ENCODE measurements at regions not wholly inside any gene's neighbourhood (a gene's known extent, or its start where the extent isn't known, plus 50 kb on each side); places are given as distances from the start of the nearest gene placed in this dataset.
"Not testable (repeated sequence)": the region's sequence is repeated elsewhere in the genome, so short reads cannot be mapped to it uniquely, and the experiment has no call there.

DNA sequence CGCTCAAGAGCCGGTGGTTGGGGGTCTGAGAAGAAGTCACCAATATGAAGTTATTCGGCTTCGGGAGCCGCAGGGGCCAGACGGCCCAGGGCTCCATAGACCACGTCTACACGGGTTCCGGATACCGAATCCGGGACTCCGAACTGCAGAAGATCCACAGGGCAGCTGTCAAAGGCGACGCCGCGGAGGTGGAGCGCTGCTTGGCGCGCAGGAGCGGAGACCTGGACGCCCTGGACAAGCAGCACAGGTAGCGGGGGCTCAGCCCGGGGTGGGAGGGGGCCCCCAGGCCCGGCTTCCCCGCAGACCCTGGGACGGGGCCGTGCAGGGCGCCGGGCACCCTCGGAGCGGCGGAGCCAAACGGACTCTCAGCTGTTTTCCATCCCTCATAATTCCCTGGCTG, 867.9 kb downstream of the SPATA31A1 start:
- TF ChIP-seq, protein P1, sequence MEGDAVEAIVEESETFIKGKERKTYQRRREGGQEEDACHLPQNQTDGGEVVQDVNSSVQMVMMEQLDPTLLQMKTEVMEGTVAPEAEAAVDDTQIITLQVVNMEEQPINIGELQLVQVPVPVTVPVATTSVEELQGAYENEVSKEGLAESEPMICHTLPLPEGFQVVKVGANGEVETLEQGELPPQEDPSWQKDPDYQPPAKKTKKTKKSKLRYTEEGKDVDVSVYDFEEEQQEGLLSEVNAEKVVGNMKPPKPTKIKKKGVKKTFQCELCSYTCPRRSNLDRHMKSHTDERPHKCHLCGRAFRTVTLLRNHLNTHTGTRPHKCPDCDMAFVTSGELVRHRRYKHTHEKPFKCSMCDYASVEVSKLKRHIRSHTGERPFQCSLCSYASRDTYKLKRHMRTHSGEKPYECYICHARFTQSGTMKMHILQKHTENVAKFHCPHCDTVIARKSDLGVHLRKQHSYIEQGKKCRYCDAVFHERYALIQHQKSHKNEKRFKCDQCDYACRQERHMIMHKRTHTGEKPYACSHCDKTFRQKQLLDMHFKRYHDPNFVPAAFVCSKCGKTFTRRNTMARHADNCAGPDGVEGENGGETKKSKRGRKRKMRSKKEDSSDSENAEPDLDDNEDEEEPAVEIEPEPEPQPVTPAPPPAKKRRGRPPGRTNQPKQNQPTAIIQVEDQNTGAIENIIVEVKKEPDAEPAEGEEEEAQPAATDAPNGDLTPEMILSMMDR (IDR thresholded peaks at IDR 0.05) = not testable (repeated sequence)
- TF ChIP-seq ZFX (IDR thresholded peaks at IDR 0.05; ENCODE audit: borderline replicate concordance) = not testable (repeated sequence)
